Esophagus squamous epithelium (tissue), 5 donors: ENCODE measurements at regions not wholly inside any gene's neighbourhood (a gene's known extent, or its start where the extent isn't known, plus 50 kb on each side); places are given as distances from the start of the nearest gene placed in this dataset.

Experiments used
- DNase-seq: peaks from one replicate; lab custom pipeline; 2025; lab: John Stamatoyannopoulos, UW
- H3K27ac ChIP-seq, 4 donors: fragments of 200-600 bp; sonication (generic); one replicate each; pipeline ENCODE4 v1.5.1; 2016 to 2019; ENCODE audit warnings: mild to moderate bottlenecking in 1 of 4
- H3K27me3 ChIP-seq, 4 donors: fragments of 200-600 bp; sonication (generic); 1 replicate in 3 of 4; 2 replicates in 1 of 4; pipeline versions ENCODE4 v1.5.1 to v1.6.0; 2017 to 2021; ENCODE audit warnings: antibody characterized with exemption in 1 of 4
- H3K36me3 ChIP-seq, 3 donors: fragments of 200-600 bp; sonication (generic); one replicate each; pipeline ENCODE4 v1.5.1; 2016 to 2019
- H3K4me1 ChIP-seq, 3 donors: fragments of 200-600 bp; sonication (generic); one replicate each; pipeline ENCODE4 v1.5.1; 2017 to 2019
- H3K4me3 ChIP-seq, 4 donors: fragments of 200-600 bp; sonication (generic); 1 replicate in 3 of 4; 2 replicates in 1 of 4; pipeline ENCODE4 v1.5.1; 2016 to 2019; ENCODE audit warnings: mild to moderate bottlenecking in 2 of 4, moderate library complexity in 1 of 4
- H3K9me3 ChIP-seq, 3 donors: fragments of 200-600 bp; sonication (generic); one replicate each; pipeline ENCODE4 v1.5.1; 2016 to 2019
- POLR2A ChIP-seq, 4 donors: fragments of 450-650 bp; IDR thresholded peaks; one replicate each; pipeline ENCODE4 v1.6.1; 2017; ENCODE audit warnings: antibody characterized with exemption in 4 of 4, mild to moderate bottlenecking in 4 of 4, moderate library complexity in 3 of 4
- WGBS, 2 donors: methylation state at CpG; one replicate each; pipeline ENCODE4 v1.1.5; 2018; 5-methylcytosine and 5-hydroxymethylcytosine counted together
- intact Hi-C: fragments of 100-400 bp; cut with DNase I; formaldehyde crosslinking; loops from one replicate; pipeline ENCODE4 v1.15.0; 2022
- TF ChIP-seq, protein P1 (sequence below), 6 experiments: fragments of 450-650 bp in 4 of 6; fragments of 200-600 bp in 2 of 6; sonication (generic) in 2 of 6; IDR thresholded peaks; one replicate each; pipeline ENCODE4 v1.5.1; 2016 to 2019; ENCODE audit warnings: antibody characterized with exemption in 6 of 6, mild to moderate bottlenecking in 4 of 6, moderate library complexity in 4 of 6
- donor health status: DM: yes; HTN: yes; CAD: no.

DNA sequence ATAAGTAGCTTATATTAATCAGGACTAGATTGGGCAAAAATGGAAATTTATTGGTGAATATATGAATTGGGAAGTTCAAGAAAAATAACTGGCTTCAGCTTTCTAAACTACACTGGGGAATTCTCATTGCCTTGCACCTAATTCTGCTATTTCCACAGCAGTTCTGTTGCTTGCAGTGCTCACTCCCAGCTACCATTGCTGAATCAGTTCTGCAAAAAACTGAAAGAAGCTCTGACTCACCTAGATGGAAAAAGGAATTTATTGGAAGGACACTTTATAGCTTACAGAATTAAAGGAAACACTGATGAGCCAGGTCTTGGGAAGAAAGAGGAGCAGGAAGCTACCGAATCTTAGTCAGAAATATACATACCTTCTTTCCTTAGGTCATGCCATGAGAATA lies 60.3 kb upstream of the ACVR1 start:
- WGBS, 2 donors = 70 to 80% methylated on average over 1 of the region's 1 CpG
- no peak overlapping the region for H3K4me3 ChIP-seq
- H3K27ac ChIP-seq = no peak overlapping the region
- DNase-seq = no peak
- no peaks in the 10 kb centered on the region for H3K9me3 ChIP-seq
- TF ChIP-seq, protein P1, sequence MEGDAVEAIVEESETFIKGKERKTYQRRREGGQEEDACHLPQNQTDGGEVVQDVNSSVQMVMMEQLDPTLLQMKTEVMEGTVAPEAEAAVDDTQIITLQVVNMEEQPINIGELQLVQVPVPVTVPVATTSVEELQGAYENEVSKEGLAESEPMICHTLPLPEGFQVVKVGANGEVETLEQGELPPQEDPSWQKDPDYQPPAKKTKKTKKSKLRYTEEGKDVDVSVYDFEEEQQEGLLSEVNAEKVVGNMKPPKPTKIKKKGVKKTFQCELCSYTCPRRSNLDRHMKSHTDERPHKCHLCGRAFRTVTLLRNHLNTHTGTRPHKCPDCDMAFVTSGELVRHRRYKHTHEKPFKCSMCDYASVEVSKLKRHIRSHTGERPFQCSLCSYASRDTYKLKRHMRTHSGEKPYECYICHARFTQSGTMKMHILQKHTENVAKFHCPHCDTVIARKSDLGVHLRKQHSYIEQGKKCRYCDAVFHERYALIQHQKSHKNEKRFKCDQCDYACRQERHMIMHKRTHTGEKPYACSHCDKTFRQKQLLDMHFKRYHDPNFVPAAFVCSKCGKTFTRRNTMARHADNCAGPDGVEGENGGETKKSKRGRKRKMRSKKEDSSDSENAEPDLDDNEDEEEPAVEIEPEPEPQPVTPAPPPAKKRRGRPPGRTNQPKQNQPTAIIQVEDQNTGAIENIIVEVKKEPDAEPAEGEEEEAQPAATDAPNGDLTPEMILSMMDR (IDR thresholded peaks at IDR 0.05) = no peak
- TF ChIP-seq POLR2A (IDR thresholded peaks at IDR 0.05) = no peak
- H3K4me1 ChIP-seq = no peaks in the 10 kb centered on the region
- H3K36me3 ChIP-seq = no peaks in the 10 kb centered on the region
- H3K27me3 ChIP-seq = peaks cover 0 to 11% (median 0%) of the 10 kb centered on the region in 4 donors
- intact Hi-C loops = no loop called here

DNA sequence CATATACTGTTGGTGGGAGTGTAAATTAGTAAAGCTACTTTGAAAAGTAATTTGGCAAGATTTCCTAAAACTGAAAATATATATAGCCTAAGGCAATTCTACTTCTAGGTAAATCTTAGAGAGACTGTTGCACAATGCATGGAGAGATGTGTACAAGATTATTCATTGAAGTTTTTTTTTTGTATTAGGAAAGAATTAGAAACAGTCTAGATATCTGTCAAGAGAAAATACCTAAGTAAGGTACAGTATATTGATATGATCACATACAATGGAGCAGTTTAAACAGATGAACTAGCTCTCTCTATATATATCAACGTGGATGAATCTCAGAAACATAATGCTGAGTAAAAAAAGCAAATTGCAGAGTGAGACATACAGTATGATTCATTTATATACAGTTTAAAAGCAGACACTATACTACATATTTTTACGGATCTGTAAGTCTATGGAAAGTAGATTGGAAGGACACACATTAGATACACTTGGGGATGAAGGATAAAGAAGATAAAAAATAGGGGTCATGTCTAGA lies 59.3 kb upstream of the ACVR1 start:
- DNase-seq = no peak
- WGBS, 2 donors = 30 to 50% methylated on average over 2 of the region's 2 CpGs
- H3K36me3 ChIP-seq = no peaks in the 10 kb centered on the region
- intact Hi-C loops = no loop called here
- peaks cover 0 to 11% (median 0%) of the 10 kb centered on the region in 4 donors for H3K27me3 ChIP-seq
- TF ChIP-seq, protein P1 (IDR thresholded peaks at IDR 0.05) = no peak
- TF ChIP-seq POLR2A (IDR thresholded peaks at IDR 0.05) = no peak
- H3K27ac ChIP-seq = no peak overlapping the region
- H3K4me3 ChIP-seq = no peak overlapping the region
- H3K9me3 ChIP-seq = no peaks in the 10 kb centered on the region
- H3K4me1 ChIP-seq = no peaks in the 10 kb centered on the region

DNA sequence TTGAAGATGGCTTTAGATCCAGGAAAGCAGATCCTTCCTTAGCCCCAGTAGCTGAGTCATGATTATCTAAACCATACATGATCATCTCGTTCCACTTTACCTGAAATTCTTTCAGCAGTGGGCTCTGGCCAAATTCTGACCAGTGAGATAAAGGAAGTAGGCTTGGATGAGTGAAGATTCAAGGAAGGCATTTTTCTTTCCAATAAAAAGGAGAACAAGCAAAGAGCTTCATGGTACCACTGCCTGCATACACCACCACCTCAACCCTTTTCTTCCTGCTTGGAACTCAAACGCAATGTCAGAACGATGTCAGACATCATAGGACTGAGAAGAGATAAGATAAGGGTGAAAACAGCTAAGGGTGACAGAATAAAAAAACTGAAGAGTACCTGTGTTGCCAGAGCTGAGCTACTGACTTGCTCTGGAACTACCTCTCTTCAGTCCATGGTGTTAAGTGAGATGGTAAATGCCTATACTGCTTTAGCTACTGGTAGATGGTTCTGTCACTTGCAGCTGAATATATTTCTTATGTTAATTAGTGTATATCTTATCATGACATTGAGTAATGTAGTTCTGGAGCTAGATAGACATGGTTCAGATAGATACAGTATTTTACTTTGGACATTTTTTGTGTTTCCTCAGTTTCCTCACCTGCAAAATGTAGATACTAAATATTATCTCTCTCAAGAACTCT lies 58.7 kb upstream of the ACVR1 start:
- Histone ChIP-seq H3K27ac (no peak overlapping the region), H3K36me3 (no peaks in the 10 kb centered on the region), H3K4me3 (no peak overlapping the region), H3K4me1 (no peaks in the 10 kb centered on the region), H3K9me3 (no peaks in the 10 kb centered on the region), H3K27me3 (peaks cover 0 to 11% (median 0%) of the 10 kb centered on the region in 4 donors)
- intact Hi-C loops = no loop called here
- TF ChIP-seq POLR2A (IDR thresholded peaks at IDR 0.05) = no peak
- TF ChIP-seq, protein P1 (IDR thresholded peaks at IDR 0.05) = no peak
- 67 to 79% methylated on average over 3 of the region's 3 CpGs for WGBS, 2 donors
- no peak for DNase-seq

DNA sequence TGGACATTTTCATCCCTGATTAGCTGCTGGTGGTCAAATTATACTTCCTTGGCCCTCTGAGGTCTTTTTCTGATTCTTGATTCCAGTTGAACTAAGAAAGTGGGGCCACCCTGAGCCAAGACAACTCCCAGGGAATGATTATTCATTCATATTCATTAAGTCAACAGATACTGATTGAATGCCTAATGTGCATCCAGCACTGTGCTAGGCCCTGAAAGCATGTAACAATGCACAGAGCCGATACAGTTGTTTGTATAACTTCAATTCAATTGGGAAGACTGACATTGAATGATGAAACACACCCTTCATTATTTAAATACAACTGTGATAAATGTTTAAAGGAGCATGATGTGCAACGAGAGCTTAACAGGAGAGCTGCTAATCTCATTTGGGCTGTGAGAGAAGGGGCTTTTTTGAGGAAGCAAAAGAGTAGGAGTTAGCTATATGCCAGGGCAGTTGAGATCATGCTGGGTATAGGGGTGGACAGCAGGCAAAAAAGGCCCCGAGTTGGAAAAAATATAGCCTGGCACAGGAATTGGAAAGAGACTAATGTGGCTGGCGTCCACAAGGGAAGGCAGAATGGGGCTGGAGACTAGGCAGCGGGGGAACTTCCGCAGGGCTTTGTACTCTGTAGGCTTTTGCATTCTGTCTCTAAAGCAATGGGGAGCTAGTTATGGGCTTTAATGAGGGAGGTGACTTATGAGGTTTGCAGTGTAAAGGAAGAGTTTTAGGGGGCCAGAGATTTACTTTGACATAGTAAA lies 57.2 kb upstream of the ACVR1 start:
- intact Hi-C loops = no loop called here
- Histone ChIP-seq H3K4me3 (no peak overlapping the region), H3K36me3 (no peaks in the 10 kb centered on the region), H3K27ac (no peak overlapping the region), H3K4me1 (no peaks in the 10 kb centered on the region), H3K9me3 (no peaks in the 10 kb centered on the region), H3K27me3 (peaks cover 0 to 11% (median 0%) of the 10 kb centered on the region in 4 donors)
- TF ChIP-seq, protein P1 (IDR thresholded peaks at IDR 0.05) = no peak
- TF ChIP-seq POLR2A (IDR thresholded peaks at IDR 0.05) = no peak
- 63 to 65% methylated on average over 6 of the region's 6 CpGs for WGBS, 2 donors
- DNase-seq = no peak
